A549 (cell line): ENCODE measurements at regions not wholly inside any gene's neighbourhood (a gene's known extent, or its start where the extent isn't known, plus 50 kb on each side); places are given as distances from the start of the nearest gene placed in this dataset.

ENCODE experiments used
- CTCF ChIP-seq: fragments of >200 bp; sonication (Bioruptor Twin); formaldehyde crosslinking; IDR thresholded peaks from 3 replicates; pipeline ENCODE4 v1.5.1; 2016
- HDAC2 ChIP-seq: fragments of 200-600 bp; sonication (generic); IDR thresholded peaks from 2 replicates; pipeline ENCODE4 v1.6.1; 2016
- KDM5A ChIP-seq: fragments of 200-600 bp; sonication (generic); IDR thresholded peaks from 2 replicates; pipeline ENCODE4 v1.6.1; 2016; ENCODE audit warnings: antibody characterized with exemption, mild to moderate bottlenecking
- RAD21 ChIP-seq, 2 experiments: fragments of >200 bp in 1 of 2; sonication (Bioruptor Twin) in 1 of 2; formaldehyde crosslinking in 1 of 2; IDR thresholded peaks in 1 of 2; conservative IDR thresholded peaks in 1 of 2; 2 replicates in 1 of 2; 3 replicates in 1 of 2; pipeline ENCODE4 v1.6.1; 2012 to 2018; ENCODE audit warnings: inconsistent platforms in 1 of 2
- TF ChIP-seq, protein P1 (sequence below): IDR thresholded peaks from 2 replicates; pipeline ENCODE4 v1.6.1; 2012

GRCh38 chr18:40739029-40739428, 1216.0 kb upstream of the PIK3C3 start:
- TF ChIP-seq CTCF: no peak
- no peak for TF ChIP-seq RAD21 (conservative IDR thresholded peaks at IDR 0.05 in 1 of 2, IDR thresholded peaks at IDR 0.05 in 1 of 2)
- TF ChIP-seq HDAC2: no peak
- TF ChIP-seq, protein P1, sequence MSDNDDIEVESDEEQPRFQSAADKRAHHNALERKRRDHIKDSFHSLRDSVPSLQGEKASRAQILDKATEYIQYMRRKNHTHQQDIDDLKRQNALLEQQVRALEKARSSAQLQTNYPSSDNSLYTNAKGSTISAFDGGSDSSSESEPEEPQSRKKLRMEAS: no peak
- TF ChIP-seq KDM5A: no peak
